Natural killer cell (primary cell): ENCODE measurements at regions not wholly inside any gene's neighbourhood (a gene's known extent, or its start where the extent isn't known, plus 50 kb on each side); places are given as distances from the start of the nearest gene placed in this dataset.

Experiments used
- ATAC-seq, 3 donors: fragments of 150-1000 bp in 2 of 3; fragments of 200-7000 bp in 1 of 3; cut with Tn5 transposase; 1 replicate in 1 of 3; 2 replicates in 2 of 3; pipeline ENCODE4 v1.10.0; 2021; ENCODE audit warnings: mild to moderate bottlenecking in 2 of 3, moderate library complexity in 2 of 3
- DNase-seq, 2 donors: peaks; one replicate each; pipeline versions ENCODE4 v3.0.0 to v3.0.0-alpha.2; 2013 to 2021; ENCODE audit warnings: mixed read lengths in 1 of 2
- H3K27ac ChIP-seq: one replicate; pipeline ENCODE4 v1.5.1; 2013; ENCODE audit warnings: mild to moderate bottlenecking, low read length
- H3K27me3 ChIP-seq: one replicate; pipeline ENCODE4 v1.6.1; 2013; ENCODE audit warnings: low read length; ENCODE audit not compliant: control insufficient read depth, insufficient read depth
- H3K36me3 ChIP-seq: one replicate; pipeline ENCODE4 v1.6.1; 2013; ENCODE audit warnings: low read length; ENCODE audit not compliant: control insufficient read depth, insufficient read depth
- H3K4me1 ChIP-seq: one replicate; pipeline ENCODE4 v1.6.1; 2013; ENCODE audit warnings: low read length; ENCODE audit not compliant: control insufficient read depth, insufficient read depth
- H3K4me3 ChIP-seq: one replicate; pipeline ENCODE4 v1.5.1; 2013; ENCODE audit warnings: low read length
- H3K9me3 ChIP-seq: one replicate; pipeline ENCODE4 v1.6.1; 2013; ENCODE audit warnings: low read length; ENCODE audit not compliant: control insufficient read depth, insufficient read depth
- H3K27ac Mint-ChIP-seq, 2 donors: one replicate each; pipeline ENCODE4 v1.8.0; 2022; ENCODE audit warnings: mild to moderate bottlenecking in 2 of 2, mixed read lengths in 2 of 2, moderate library complexity in 1 of 2
- H3K27me3 Mint-ChIP-seq, 2 donors: one replicate each; pipeline ENCODE4 v1.8.0; 2022; ENCODE audit warnings: low read depth in 2 of 2, mixed read lengths in 2 of 2
- H3K36me3 Mint-ChIP-seq: one replicate; pipeline ENCODE4 v1.8.0; 2022; ENCODE audit warnings: mixed read lengths
- H3K4me1 Mint-ChIP-seq, 2 donors: one replicate each; pipeline ENCODE4 v1.8.0; 2022; ENCODE audit warnings: mixed read lengths in 2 of 2
- H3K4me3 Mint-ChIP-seq: one replicate; pipeline ENCODE4 v1.8.0; 2022; ENCODE audit warnings: mild to moderate bottlenecking, moderate library complexity, mixed read lengths
- H3K9me3 Mint-ChIP-seq, 2 donors: one replicate each; pipeline ENCODE4 v1.8.0; 2022; ENCODE audit warnings: mixed read lengths in 2 of 2
- WGBS: methylation state at CpG from one replicate; pipeline ENCODE4 v1.1.7; 2013; ENCODE audit warnings: missing lambda C conversion rate; ENCODE audit not compliant: insufficient coverage; 5-methylcytosine and 5-hydroxymethylcytosine counted together
- intact Hi-C: fragments of 100-400 bp; cut with micrococcal nuclease; formaldehyde crosslinking; loops from one replicate; pipeline ENCODE4 v1.14.2; 2022
- TF ChIP-seq, protein P1 (sequence below): fragments of 200-600 bp; IDR thresholded peaks from one replicate; pipeline ENCODE4 v1.8.0; 2022; ENCODE audit warnings: antibody characterized with exemption

DNA sequence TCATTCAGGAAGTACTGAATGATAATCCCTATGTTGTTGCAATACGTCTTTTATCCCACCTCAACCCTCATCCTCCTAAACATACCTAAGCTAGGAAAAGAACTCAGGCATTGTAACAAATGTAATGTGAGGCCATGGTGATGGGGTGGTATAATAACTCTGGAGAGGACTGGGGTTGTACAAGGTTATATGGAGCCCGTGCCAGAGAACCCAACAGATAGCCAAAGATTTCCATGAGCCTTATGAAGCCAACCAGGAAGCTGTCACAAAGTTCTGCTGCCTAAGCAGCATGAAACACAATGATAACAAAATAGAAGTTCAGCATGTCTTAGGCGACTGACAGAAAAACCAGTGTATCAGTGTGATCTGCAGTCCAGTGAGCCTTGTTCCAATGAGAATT is 394.1 kb upstream of the NBEA start:
- no peak overlapping the region for H3K27ac Mint-ChIP-seq
- H3K36me3 ChIP-seq, result no peaks in the 10 kb centered on the region
- ATAC-seq (no peak), DNase-seq (no peak)
- no peak overlapping the region for H3K27ac ChIP-seq
- no peaks in the 10 kb centered on the region for H3K4me1 ChIP-seq
- TF ChIP-seq, protein P1, sequence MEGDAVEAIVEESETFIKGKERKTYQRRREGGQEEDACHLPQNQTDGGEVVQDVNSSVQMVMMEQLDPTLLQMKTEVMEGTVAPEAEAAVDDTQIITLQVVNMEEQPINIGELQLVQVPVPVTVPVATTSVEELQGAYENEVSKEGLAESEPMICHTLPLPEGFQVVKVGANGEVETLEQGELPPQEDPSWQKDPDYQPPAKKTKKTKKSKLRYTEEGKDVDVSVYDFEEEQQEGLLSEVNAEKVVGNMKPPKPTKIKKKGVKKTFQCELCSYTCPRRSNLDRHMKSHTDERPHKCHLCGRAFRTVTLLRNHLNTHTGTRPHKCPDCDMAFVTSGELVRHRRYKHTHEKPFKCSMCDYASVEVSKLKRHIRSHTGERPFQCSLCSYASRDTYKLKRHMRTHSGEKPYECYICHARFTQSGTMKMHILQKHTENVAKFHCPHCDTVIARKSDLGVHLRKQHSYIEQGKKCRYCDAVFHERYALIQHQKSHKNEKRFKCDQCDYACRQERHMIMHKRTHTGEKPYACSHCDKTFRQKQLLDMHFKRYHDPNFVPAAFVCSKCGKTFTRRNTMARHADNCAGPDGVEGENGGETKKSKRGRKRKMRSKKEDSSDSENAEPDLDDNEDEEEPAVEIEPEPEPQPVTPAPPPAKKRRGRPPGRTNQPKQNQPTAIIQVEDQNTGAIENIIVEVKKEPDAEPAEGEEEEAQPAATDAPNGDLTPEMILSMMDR, result no peak
- intact Hi-C loops, result no loop called here
- peaks cover 2% of the 10 kb centered on the region for H3K9me3 ChIP-seq
- H3K36me3 Mint-ChIP-seq, result no peaks in the 10 kb centered on the region
- WGBS, result 83% methylated on average over 2 of the region's 3 CpGs
- no peak overlapping the region for H3K4me3 Mint-ChIP-seq
- H3K27me3 Mint-ChIP-seq, result no peaks in the 10 kb centered on the region
- H3K9me3 Mint-ChIP-seq, result peaks cover 8 to 18% of the 10 kb centered on the region in 2 donors
- no peak overlapping the region for H3K4me3 ChIP-seq
- no peaks in the 10 kb centered on the region for H3K27me3 ChIP-seq
- no peaks in the 10 kb centered on the region for H3K4me1 Mint-ChIP-seq

- Mint-ChIP-seq H3K9me3 (peaks cover 18 to 20% of the 10 kb centered on the region in 2 donors), H3K36me3 (no peaks in the 10 kb centered on the region), H3K4me1 (no peaks in the 10 kb centered on the region), H3K27ac (no peak overlapping the region), H3K27me3 (no peaks in the 10 kb centered on the region), H3K4me3 (no peak overlapping the region)
- Histone ChIP-seq H3K36me3 (no peaks in the 10 kb centered on the region), H3K4me1 (no peaks in the 10 kb centered on the region), H3K27ac (no peak overlapping the region), H3K4me3 (no peak overlapping the region), H3K9me3 (peaks cover 2% of the 10 kb centered on the region), H3K27me3 (no peaks in the 10 kb centered on the region)
- DNase-seq, result no peak
- TF ChIP-seq, protein P1, result no peak
- intact Hi-C loops, result no loop called here
- 79% methylated on average over 2 of the region's 3 CpGs for WGBS
- ATAC-seq, result no peak
Observed at GRCh38 chr13:34553376-34553775, 388.7 kb upstream of the NBEA start.

- intact Hi-C loops, result no loop called here
- DNase-seq (no peak), ATAC-seq (no peak)
- H3K27me3 Mint-ChIP-seq, result no peaks in the 10 kb centered on the region
- no peaks in the 10 kb centered on the region for H3K27me3 ChIP-seq
- peaks cover 21 to 22% of the 10 kb centered on the region in 2 donors for H3K9me3 Mint-ChIP-seq
- H3K9me3 ChIP-seq, result peaks cover 2% of the 10 kb centered on the region
- TF ChIP-seq, protein P1, result no peak
- 64% methylated on average over 3 of the region's 4 CpGs for WGBS
- H3K27ac ChIP-seq, result no peak overlapping the region
- no peak overlapping the region for H3K4me3 ChIP-seq
- no peaks in the 10 kb centered on the region for H3K36me3 ChIP-seq
- no peaks in the 10 kb centered on the region for H3K4me1 Mint-ChIP-seq
- no peak overlapping the region for H3K27ac Mint-ChIP-seq
- no peaks in the 10 kb centered on the region for H3K4me1 ChIP-seq
- H3K4me3 Mint-ChIP-seq, result no peak overlapping the region
- no peaks in the 10 kb centered on the region for H3K36me3 Mint-ChIP-seq
Observed at GRCh38 chr13:34555988-34556387, 386.1 kb upstream of the NBEA start.

- TF ChIP-seq, protein P1, result no peak
- intact Hi-C loops, result no loop called here
- Histone ChIP-seq H3K4me1 (no peaks in the 10 kb centered on the region), H3K27me3 (no peaks in the 10 kb centered on the region), H3K9me3 (no peaks in the 10 kb centered on the region), H3K27ac (no peak overlapping the region), H3K36me3 (no peaks in the 10 kb centered on the region), H3K4me3 (no peak overlapping the region)
- no peak overlapping the region for H3K27ac Mint-ChIP-seq
- DNase-seq, result no peak
- H3K4me1 Mint-ChIP-seq, result no peaks in the 10 kb centered on the region
- H3K36me3 Mint-ChIP-seq, result peaks cover 6% of the 10 kb centered on the region
- H3K4me3 Mint-ChIP-seq, result no peak overlapping the region
- H3K27me3 Mint-ChIP-seq, result no peaks in the 10 kb centered on the region
- peaks cover 15 to 26% of the 10 kb centered on the region in 2 donors for H3K9me3 Mint-ChIP-seq
- no peak for ATAC-seq
- 69% methylated on average over 7 of the region's 7 CpGs for WGBS
Observed at GRCh38 chr13:34561033-34561432, 381.0 kb upstream of the NBEA start.
